ENCODE measurements at regions not wholly inside any gene's neighbourhood (a gene's known extent, or its start where the extent isn't known, plus 50 kb on each side); places are given as distances from the start of the nearest gene placed in this dataset.

- H3K4me3 ChIP-seq (ENCODE audit: low read depth, low read length), result no peak overlapping the region
- H3K27me3 ChIP-seq (ENCODE audit: insufficient read depth, low read depth, severe bottlenecking), result no peaks in the 10 kb centered on the region
- no peak for DNase-seq
- TF ChIP-seq CTCF (IDR thresholded peaks at IDR 0.05; ENCODE audit: low read depth, low read length), result no peak
- no peak overlapping the region for H3K27ac ChIP-seq
- no peaks in the 10 kb centered on the region for H3K36me3 ChIP-seq
- no peaks in the 10 kb centered on the region for H3K9me3 ChIP-seq (ENCODE audit: severe bottlenecking)
Measured at GRCh38 chr15:69945729-69946128, 152.0 kb downstream of the TLE3 start.

GRCh38 chr15:69946870-69947269 is 150.8 kb downstream of the TLE3 start:
- H3K36me3 ChIP-seq, result no peaks in the 10 kb centered on the region
- DNase-seq, result no peak
- no peak overlapping the region for H3K4me3 ChIP-seq (ENCODE audit: low read depth, low read length)
- no peak overlapping the region for H3K27ac ChIP-seq
- H3K9me3 ChIP-seq (ENCODE audit: severe bottlenecking), result no peaks in the 10 kb centered on the region
- TF ChIP-seq CTCF (IDR thresholded peaks at IDR 0.05; ENCODE audit: low read depth, low read length), result 0 out of 2 replicates have a peak, but pooled peaks have one; percentile 11
- no peaks in the 10 kb centered on the region for H3K27me3 ChIP-seq (ENCODE audit: insufficient read depth, low read depth, severe bottlenecking)

- Histone ChIP-seq H3K36me3 (no peaks in the 10 kb centered on the region), H3K9me3 (ENCODE audit: severe bottlenecking) (no peaks in the 10 kb centered on the region), H3K4me3 (ENCODE audit: low read depth, low read length) (no peak overlapping the region), H3K27ac (no peak overlapping the region), H3K27me3 (ENCODE audit: insufficient read depth, low read depth, severe bottlenecking) (no peaks in the 10 kb centered on the region)
- TF ChIP-seq CTCF (IDR thresholded peaks at IDR 0.05; ENCODE audit: low read depth, low read length), result no peak
- DNase-seq, result no peak
Measured at GRCh38 chr15:69947394-69947793, 150.3 kb downstream of the TLE3 start.

- Histone ChIP-seq H3K27me3 (ENCODE audit: insufficient read depth, low read depth, severe bottlenecking) (no peaks in the 10 kb centered on the region), H3K36me3 (no peaks in the 10 kb centered on the region), H3K4me3 (ENCODE audit: low read depth, low read length) (no peak overlapping the region), H3K27ac (no peak overlapping the region), H3K9me3 (ENCODE audit: severe bottlenecking) (no peaks in the 10 kb centered on the region)
- no peak for TF ChIP-seq CTCF (IDR thresholded peaks at IDR 0.05; ENCODE audit: low read depth, low read length)
- DNase-seq, result no peak
Measured at GRCh38 chr15:69949485-69949884, 148.2 kb downstream of the TLE3 start.

GRCh38 chr15:69951256-69951897 is 146.3 kb downstream of the TLE3 start:
- no peaks in the 10 kb centered on the region for H3K36me3 ChIP-seq
- DNase-seq, result no peak

More at GRCh38 chr15:69951256-69951897, 146.3 kb downstream of the TLE3 start:
- Histone ChIP-seq H3K27me3 (ENCODE audit: insufficient read depth, low read depth, severe bottlenecking) (no peaks in the 10 kb centered on the region), H3K27ac (no peak overlapping the region), H3K9me3 (ENCODE audit: severe bottlenecking) (no peaks in the 10 kb centered on the region), H3K4me3 (ENCODE audit: low read depth, low read length) (no peak overlapping the region)
- no peak for TF ChIP-seq CTCF (IDR thresholded peaks at IDR 0.05; ENCODE audit: low read depth, low read length)

Measured in WERI-Rb-1 (cell line).